Right renal pelvis (tissue), 4 donors: ENCODE measurements at regions not wholly inside any gene's neighbourhood (a gene's known extent, or its start where the extent isn't known, plus 50 kb on each side); places are given as distances from the start of the nearest gene placed in this dataset.

Source experiments
- DNase-seq, 4 donors: peaks; one replicate each; pipeline ENCODE4 v3.0.0-alpha.2; 2013; ENCODE audit warnings: low read depth in 4 of 4, low spot score in 3 of 4, missing footprints in 1 of 4

- DNase-seq, result no peak
Measured at GRCh38 chrX:103158317-103158621, 56.6 kb upstream of the BEX4 start.

- DNase-seq, result peak in 1 of 4 donors; percentile 3
Measured at GRCh38 chrX:103157496-103158316, 57.2 kb upstream of the BEX4 start.

GRCh38 chrX:103155201-103155600 lies 59.7 kb upstream of the BEX4 start:
- no peak for DNase-seq

GRCh38 chrX:103153661-103154060 lies 60.7 kb upstream of the NXF3 start:
- no peak for DNase-seq

- no peak for DNase-seq
Measured at GRCh38 chrX:103151799-103152198, 58.9 kb upstream of the NXF3 start.

GRCh38 chrX:103149652-103150051 lies 56.7 kb upstream of the NXF3 start:
- no peak for DNase-seq

GRCh38 chrX:103148075-103148474 lies 55.1 kb upstream of the NXF3 start:
- DNase-seq, result no peak
